ENCODE measurements at regions not wholly inside any gene's neighbourhood (a gene's known extent, or its start where the extent isn't known, plus 50 kb on each side); places are given as distances from the start of the nearest gene placed in this dataset.

DNA sequence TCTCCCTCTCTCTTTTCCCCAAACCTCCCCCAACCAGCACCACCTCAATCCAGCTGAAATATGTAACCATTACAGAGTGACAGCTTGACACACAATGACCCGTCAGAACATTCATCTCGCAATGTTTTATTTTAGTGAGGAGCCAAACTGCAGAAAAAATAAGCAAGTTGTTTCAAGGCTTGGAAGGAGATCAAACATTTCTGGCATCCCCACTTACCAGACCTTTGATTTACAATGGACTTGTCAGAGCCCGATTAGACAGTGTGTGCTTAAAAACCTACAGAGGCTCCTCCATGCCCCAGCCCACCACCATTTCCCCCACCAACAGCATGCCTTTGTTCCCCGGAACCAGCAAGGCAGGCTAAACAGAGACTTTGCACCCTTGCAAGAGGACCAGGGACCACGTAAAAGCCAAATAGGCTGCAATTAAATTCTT, 382.8 kb upstream of the ZNF507 start:
- Histone ChIP-seq H3K4me1 (ENCODE audit: control insufficient read depth, insufficient read depth, low read length, poor library complexity, severe bottlenecking) (no peaks in the 10 kb centered on the region), H3K27me3 (replicated peaks; ENCODE audit: control insufficient read depth, insufficient read depth, low read length, poor library complexity, severe bottlenecking) (no peaks in the 10 kb centered on the region), H3K4me3 (ENCODE audit: insufficient read depth, low read depth, low read length, poor library complexity, severe bottlenecking) (no peak overlapping the region), H3K9me3 (ENCODE audit: control insufficient read depth, low read length) (no peaks in the 10 kb centered on the region), H3K36me3 (ENCODE audit: control insufficient read depth, insufficient read depth, low read length) (no peaks in the 10 kb centered on the region), H3K27ac (ENCODE audit: insufficient read depth, low read length, poor library complexity, severe bottlenecking) (no peak overlapping the region)
- no peak for DNase-seq

DNA sequence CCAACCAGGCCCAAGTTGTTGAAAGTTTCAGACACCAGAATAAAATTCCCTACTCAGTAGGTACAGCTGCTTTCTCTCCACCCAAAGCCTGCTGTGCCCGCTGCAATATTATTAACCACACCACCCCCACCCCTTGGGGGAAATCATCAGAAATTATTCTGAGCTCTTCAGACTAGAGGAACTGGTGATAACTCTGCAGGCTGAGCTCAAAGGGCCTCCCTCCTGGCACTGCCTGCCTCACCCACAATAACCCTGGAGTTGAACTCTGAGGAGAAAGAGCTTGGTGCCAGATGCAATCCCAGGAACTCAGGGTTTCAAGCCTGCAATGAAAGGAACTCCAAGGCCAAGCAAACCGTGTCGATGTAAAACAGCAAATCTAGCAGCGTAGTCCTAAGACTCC, 381.7 kb upstream of the ZNF507 start:
- no peak overlapping the region for H3K27ac ChIP-seq (ENCODE audit: insufficient read depth, low read length, poor library complexity, severe bottlenecking)
- no peaks in the 10 kb centered on the region for H3K36me3 ChIP-seq (ENCODE audit: control insufficient read depth, insufficient read depth, low read length)
- no peaks in the 10 kb centered on the region for H3K4me1 ChIP-seq (ENCODE audit: control insufficient read depth, insufficient read depth, low read length, poor library complexity, severe bottlenecking)
- H3K27me3 ChIP-seq (replicated peaks; ENCODE audit: control insufficient read depth, insufficient read depth, low read length, poor library complexity, severe bottlenecking): no peaks in the 10 kb centered on the region
- H3K4me3 ChIP-seq (ENCODE audit: insufficient read depth, low read depth, low read length, poor library complexity, severe bottlenecking): no peak overlapping the region
- no peaks in the 10 kb centered on the region for H3K9me3 ChIP-seq (ENCODE audit: control insufficient read depth, low read length)
- DNase-seq: no peak

DNA sequence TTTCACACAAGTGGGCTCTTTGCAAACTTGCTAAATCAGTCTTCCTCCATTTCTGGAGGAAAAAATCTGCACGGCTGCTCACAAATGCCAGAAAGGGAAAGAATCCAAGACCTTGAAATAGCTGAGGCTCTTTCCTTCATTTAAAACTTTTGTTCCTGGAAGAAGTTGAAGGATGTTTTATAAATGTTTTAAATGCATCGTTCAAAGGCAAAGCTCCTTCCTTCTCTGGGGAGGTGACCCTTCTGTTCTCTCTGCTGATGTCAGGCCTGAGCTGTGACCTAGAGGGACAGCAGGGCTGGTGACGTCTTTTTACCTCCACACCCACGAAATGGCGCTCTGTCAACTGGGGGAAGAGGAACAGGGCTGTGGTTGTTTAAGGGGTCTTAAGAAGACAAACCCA, 376.4 kb upstream of the ZNF507 start:
- H3K9me3 ChIP-seq (ENCODE audit: control insufficient read depth, low read length): no peaks in the 10 kb centered on the region
- H3K4me1 ChIP-seq (ENCODE audit: control insufficient read depth, insufficient read depth, low read length, poor library complexity, severe bottlenecking): no peaks in the 10 kb centered on the region
- no peak for DNase-seq
- H3K4me3 ChIP-seq (ENCODE audit: insufficient read depth, low read depth, low read length, poor library complexity, severe bottlenecking): no peak overlapping the region
- H3K36me3 ChIP-seq (ENCODE audit: control insufficient read depth, insufficient read depth, low read length): no peaks in the 10 kb centered on the region
- H3K27ac ChIP-seq (ENCODE audit: insufficient read depth, low read length, poor library complexity, severe bottlenecking): no peak overlapping the region
- H3K27me3 ChIP-seq (replicated peaks; ENCODE audit: control insufficient read depth, insufficient read depth, low read length, poor library complexity, severe bottlenecking): no peaks in the 10 kb centered on the region

DNA sequence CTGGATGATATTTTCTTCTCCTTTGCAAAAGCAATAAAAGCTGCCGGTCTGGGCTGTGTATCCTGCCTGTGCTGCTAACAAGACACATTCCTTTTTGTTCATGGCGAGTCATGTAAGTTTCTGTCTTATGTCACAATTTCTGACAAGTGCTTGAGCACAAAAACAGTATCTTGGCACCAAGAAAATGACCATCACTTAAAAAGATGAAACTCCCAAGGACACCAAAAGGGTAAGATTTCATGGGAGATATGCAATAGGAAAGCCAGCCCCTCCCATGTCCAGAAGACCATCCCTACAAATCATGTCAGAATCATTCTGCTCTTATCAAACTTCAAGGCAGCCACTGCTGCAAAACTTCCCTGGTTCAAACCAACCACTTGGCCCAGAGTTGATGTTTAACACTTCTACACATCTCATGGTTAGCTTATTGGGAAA, 375.4 kb upstream of the ZNF507 start:
- H3K27ac ChIP-seq (ENCODE audit: insufficient read depth, low read length, poor library complexity, severe bottlenecking): no peak overlapping the region
- H3K27me3 ChIP-seq (replicated peaks; ENCODE audit: control insufficient read depth, insufficient read depth, low read length, poor library complexity, severe bottlenecking): no peaks in the 10 kb centered on the region
- no peak overlapping the region for H3K4me3 ChIP-seq (ENCODE audit: insufficient read depth, low read depth, low read length, poor library complexity, severe bottlenecking)
- no peaks in the 10 kb centered on the region for H3K9me3 ChIP-seq (ENCODE audit: control insufficient read depth, low read length)
- H3K4me1 ChIP-seq (ENCODE audit: control insufficient read depth, insufficient read depth, low read length, poor library complexity, severe bottlenecking): no peaks in the 10 kb centered on the region
- DNase-seq: no peak
- no peaks in the 10 kb centered on the region for H3K36me3 ChIP-seq (ENCODE audit: control insufficient read depth, insufficient read depth, low read length)

DNA sequence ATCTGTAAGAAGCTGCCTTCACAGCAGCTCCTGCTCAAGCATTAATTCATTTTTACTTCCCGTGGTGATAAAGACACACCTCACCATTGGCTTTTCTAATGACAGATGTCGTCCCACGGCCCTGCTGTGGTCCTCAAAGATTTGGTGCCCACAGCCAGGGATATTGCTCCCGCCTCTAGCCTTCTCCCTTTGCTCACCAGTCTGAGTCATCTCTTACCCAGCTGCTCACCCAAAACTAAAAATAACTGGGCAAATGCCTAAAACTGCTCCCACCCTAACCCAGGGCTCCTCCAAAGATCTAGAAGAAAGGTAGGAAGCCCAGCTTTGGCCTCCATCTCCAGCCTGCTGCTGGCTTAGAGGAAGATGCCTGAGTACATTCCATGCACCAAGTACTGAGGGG, 371.1 kb upstream of the ZNF507 start:
- DNase-seq: no peak
- Histone ChIP-seq H3K4me1 (ENCODE audit: control insufficient read depth, insufficient read depth, low read length, poor library complexity, severe bottlenecking) (no peaks in the 10 kb centered on the region), H3K36me3 (ENCODE audit: control insufficient read depth, insufficient read depth, low read length) (no peaks in the 10 kb centered on the region), H3K9me3 (ENCODE audit: control insufficient read depth, low read length) (no peaks in the 10 kb centered on the region), H3K27me3 (replicated peaks; ENCODE audit: control insufficient read depth, insufficient read depth, low read length, poor library complexity, severe bottlenecking) (no peaks in the 10 kb centered on the region), H3K27ac (ENCODE audit: insufficient read depth, low read length, poor library complexity, severe bottlenecking) (no peak overlapping the region), H3K4me3 (ENCODE audit: insufficient read depth, low read depth, low read length, poor library complexity, severe bottlenecking) (no peak overlapping the region)

DNA sequence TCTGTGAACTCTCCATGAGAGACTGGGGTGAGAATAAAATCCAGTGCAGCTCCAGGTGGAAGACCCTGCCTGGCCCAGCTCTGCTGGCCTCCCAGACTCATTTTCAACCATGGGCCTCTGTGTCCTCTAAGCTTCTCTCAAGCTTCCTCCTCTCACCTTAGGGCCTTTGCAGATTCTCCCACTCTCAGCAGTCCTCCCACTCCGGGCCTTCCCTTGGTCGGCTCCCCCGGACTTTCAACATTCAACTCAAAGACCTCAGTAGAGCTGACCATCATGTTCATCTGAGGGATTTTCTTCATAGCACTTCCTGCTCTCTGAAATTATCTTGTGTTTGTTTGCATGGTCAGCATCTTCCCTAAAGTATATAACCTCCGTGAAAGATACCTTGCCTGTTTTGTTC, 370.5 kb upstream of the ZNF507 start:
- DNase-seq: no peak
- Histone ChIP-seq H3K4me3 (ENCODE audit: insufficient read depth, low read depth, low read length, poor library complexity, severe bottlenecking) (no peak overlapping the region), H3K27ac (ENCODE audit: insufficient read depth, low read length, poor library complexity, severe bottlenecking) (no peak overlapping the region), H3K9me3 (ENCODE audit: control insufficient read depth, low read length) (no peaks in the 10 kb centered on the region), H3K36me3 (ENCODE audit: control insufficient read depth, insufficient read depth, low read length) (no peaks in the 10 kb centered on the region), H3K27me3 (replicated peaks; ENCODE audit: control insufficient read depth, insufficient read depth, low read length, poor library complexity, severe bottlenecking) (no peaks in the 10 kb centered on the region), H3K4me1 (ENCODE audit: control insufficient read depth, insufficient read depth, low read length, poor library complexity, severe bottlenecking) (no peaks in the 10 kb centered on the region)

DNA sequence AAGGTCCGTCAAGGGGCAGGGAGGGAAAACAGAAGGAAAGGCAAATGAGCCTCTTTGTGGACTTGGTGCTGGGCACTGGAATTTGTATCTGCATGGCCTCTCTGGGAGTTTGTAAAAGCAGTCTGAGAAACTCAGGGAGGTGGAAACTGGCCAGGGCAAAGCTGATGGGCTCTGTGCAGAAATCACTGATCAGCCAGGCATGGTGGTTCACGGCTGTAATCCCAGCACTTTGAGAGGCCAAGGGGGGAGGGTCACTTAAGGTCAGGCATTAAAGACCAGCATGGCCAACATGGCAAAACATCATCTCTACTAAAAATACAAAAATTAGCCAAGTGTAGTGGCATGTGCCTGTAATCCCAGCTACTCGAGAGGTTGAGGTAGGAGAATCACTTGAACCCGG, 369.9 kb upstream of the ZNF507 start:
- no peaks in the 10 kb centered on the region for H3K27me3 ChIP-seq (replicated peaks; ENCODE audit: control insufficient read depth, insufficient read depth, low read length, poor library complexity, severe bottlenecking)
- H3K27ac ChIP-seq (ENCODE audit: insufficient read depth, low read length, poor library complexity, severe bottlenecking): no peak overlapping the region
- no peak overlapping the region for H3K4me3 ChIP-seq (ENCODE audit: insufficient read depth, low read depth, low read length, poor library complexity, severe bottlenecking)
- DNase-seq: no peak
- no peaks in the 10 kb centered on the region for H3K9me3 ChIP-seq (ENCODE audit: control insufficient read depth, low read length)
- H3K36me3 ChIP-seq (ENCODE audit: control insufficient read depth, insufficient read depth, low read length): no peaks in the 10 kb centered on the region
- H3K4me1 ChIP-seq (ENCODE audit: control insufficient read depth, insufficient read depth, low read length, poor library complexity, severe bottlenecking): no peaks in the 10 kb centered on the region

DNA sequence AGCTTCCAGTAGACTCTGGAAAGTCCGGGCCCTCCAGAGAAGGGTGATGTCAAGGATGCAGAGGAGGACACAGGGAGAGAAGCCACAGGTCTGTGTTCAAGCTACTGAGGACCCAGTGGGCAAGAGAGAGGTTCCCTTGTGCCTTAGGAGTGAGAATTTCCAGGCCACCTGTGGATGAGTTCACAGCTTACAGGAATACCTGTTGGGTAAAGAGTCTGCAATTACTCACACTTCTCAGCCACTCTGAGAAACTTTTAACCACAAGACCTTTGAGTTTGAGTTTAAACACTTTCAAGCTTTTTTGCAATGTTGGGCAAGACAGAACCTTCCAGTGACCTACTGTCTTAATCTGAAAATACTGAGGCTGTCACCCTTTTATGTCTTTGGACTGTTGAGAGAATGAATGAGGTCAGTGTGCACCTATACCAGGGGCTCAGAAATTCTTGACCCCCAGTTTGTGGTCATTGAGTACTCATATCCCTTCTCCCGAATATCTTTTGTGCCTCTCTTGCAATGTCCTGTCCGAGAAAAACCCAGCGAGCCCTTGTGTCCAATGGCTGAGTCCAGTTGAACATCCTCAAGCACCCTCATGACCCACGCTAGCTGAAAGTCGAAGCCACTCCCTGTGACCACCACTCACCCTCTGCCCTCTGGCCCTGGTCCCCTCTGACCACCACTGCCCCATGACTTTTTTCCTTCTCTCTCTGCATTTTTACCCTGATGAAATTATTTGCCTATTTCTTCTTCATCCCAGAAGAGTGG, 368.5 kb upstream of the ZNF507 start:
- no peak overlapping the region for H3K27ac ChIP-seq (ENCODE audit: insufficient read depth, low read length, poor library complexity, severe bottlenecking)
- H3K4me3 ChIP-seq (ENCODE audit: insufficient read depth, low read depth, low read length, poor library complexity, severe bottlenecking): no peak overlapping the region
- no peak for DNase-seq
- no peaks in the 10 kb centered on the region for H3K36me3 ChIP-seq (ENCODE audit: control insufficient read depth, insufficient read depth, low read length)
- no peaks in the 10 kb centered on the region for H3K4me1 ChIP-seq (ENCODE audit: control insufficient read depth, insufficient read depth, low read length, poor library complexity, severe bottlenecking)
- H3K27me3 ChIP-seq (replicated peaks; ENCODE audit: control insufficient read depth, insufficient read depth, low read length, poor library complexity, severe bottlenecking): no peaks in the 10 kb centered on the region
- no peaks in the 10 kb centered on the region for H3K9me3 ChIP-seq (ENCODE audit: control insufficient read depth, low read length)

DNA sequence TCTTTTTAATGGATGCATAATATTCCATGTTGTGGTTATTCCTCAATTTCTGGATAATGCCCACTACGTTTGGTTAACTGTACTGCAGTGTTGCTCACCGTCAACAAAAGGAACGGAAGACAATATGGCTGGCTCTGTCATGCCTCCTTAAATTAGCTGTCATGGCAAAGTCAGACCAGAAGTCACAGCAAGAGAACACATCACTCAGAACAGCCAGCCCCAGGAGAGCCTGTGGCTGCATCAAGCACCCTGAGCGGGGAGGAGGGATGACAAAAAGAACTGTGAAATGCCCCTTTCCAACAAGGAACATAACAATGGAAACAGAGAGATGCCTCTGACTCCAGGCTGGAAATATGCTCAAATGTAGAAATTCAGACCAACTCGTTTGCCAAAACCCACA, 366.0 kb upstream of the ZNF507 start:
- Histone ChIP-seq H3K27ac (ENCODE audit: insufficient read depth, low read length, poor library complexity, severe bottlenecking) (no peak overlapping the region), H3K4me1 (ENCODE audit: control insufficient read depth, insufficient read depth, low read length, poor library complexity, severe bottlenecking) (no peaks in the 10 kb centered on the region), H3K4me3 (ENCODE audit: insufficient read depth, low read depth, low read length, poor library complexity, severe bottlenecking) (no peak overlapping the region), H3K36me3 (ENCODE audit: control insufficient read depth, insufficient read depth, low read length) (no peaks in the 10 kb centered on the region), H3K27me3 (replicated peaks; ENCODE audit: control insufficient read depth, insufficient read depth, low read length, poor library complexity, severe bottlenecking) (no peaks in the 10 kb centered on the region), H3K9me3 (ENCODE audit: control insufficient read depth, low read length) (no peaks in the 10 kb centered on the region)
- no peak for DNase-seq

DNA sequence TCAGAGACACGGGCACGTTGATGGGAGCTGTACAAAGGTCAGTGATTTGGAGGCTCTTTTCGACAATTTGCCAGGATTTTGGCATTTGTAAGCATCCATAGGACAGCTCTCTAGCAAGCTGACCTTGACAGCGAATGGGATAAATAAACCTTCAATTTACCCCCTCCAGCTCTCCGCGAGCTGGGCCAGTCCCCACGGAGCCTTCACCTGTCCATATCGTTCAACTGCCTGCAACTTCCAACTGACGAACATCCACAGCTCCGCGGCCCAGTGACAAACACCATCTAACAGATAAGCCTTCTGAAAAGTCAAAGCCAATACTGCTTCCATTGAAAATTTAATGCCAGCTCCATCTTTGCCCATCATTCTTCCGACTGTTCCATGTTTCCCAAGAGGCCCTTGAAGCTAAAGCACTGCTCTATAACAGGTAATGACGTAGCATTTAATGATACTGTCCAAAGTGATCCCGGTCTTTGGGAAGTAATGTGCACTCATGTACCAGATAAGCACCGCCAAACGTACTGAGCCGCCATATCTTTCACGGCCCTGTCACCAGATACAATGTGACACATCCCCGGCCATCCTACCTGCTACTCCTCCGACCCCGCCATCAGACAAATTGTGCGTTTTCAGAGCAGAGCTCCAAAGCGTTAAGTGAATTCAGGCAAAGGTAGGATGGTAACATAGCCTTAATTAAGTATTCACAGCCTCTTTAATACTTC, 365.3 kb upstream of the ZNF507 start:
- no peak overlapping the region for H3K4me3 ChIP-seq (ENCODE audit: insufficient read depth, low read depth, low read length, poor library complexity, severe bottlenecking)
- DNase-seq: no peak
- no peaks in the 10 kb centered on the region for H3K4me1 ChIP-seq (ENCODE audit: control insufficient read depth, insufficient read depth, low read length, poor library complexity, severe bottlenecking)
- no peaks in the 10 kb centered on the region for H3K36me3 ChIP-seq (ENCODE audit: control insufficient read depth, insufficient read depth, low read length)
- no peak overlapping the region for H3K27ac ChIP-seq (ENCODE audit: insufficient read depth, low read length, poor library complexity, severe bottlenecking)
- no peaks in the 10 kb centered on the region for H3K9me3 ChIP-seq (ENCODE audit: control insufficient read depth, low read length)
- no peaks in the 10 kb centered on the region for H3K27me3 ChIP-seq (replicated peaks; ENCODE audit: control insufficient read depth, insufficient read depth, low read length, poor library complexity, severe bottlenecking)

All from effector memory CD4-positive, alpha-beta T cell (primary cell).